K562 (cell line): ENCODE measurements at regions not wholly inside any gene's neighbourhood (a gene's known extent, or its start where the extent isn't known, plus 50 kb on each side); places are given as distances from the start of the nearest gene placed in this dataset.

Source experiments
- ATAC-seq: fragments of 200-7000 bp; cut with Tn5 transposase; 3 replicates; pipeline ENCODE4 v1.9.1; 2020; ENCODE audit warnings: moderate library complexity
- BruUV-seq: library from RNA; stranded (reverse); fragments of 400-500 nt; replicated peaks from 2 replicates; lab custom pipeline; 2021; lab: Mats Ljungman, UMichigan
- CTCF ChIA-PET: fragments of 300-600 bp; formaldehyde crosslinking; extraction: SDS; loops from one replicate; lab custom pipeline; 2021; ENCODE audit warnings: low intra/inter-chr PET ratio; lab: Yijun Ruan, JAX
- POLR2A ChIA-PET: fragments of 300-600, 350-650 bp; sonication (Branson Sonifier 250); formaldehyde crosslinking; extraction: SDS; loops from one replicate; lab custom pipeline; 2021; ENCODE audit warnings: antibody characterized with exemption, inconsistent platforms; lab: Yijun Ruan, JAX
- DNase-seq, 4 experiments: peaks; one replicate each; pipeline versions ENCODE4 v3.0.0 to v3.0.0-alpha.2; 2011 to 2018; ENCODE audit warnings: low spot score in 3 of 4, mixed read lengths in 3 of 4; ENCODE audit errors: extremely low read depth in 1 of 4
- FAIRE-seq: peaks from 2 replicates; lab custom pipeline; 2011; peaks lifted over from hg19 to GRCh38; lab: Jason Lieb, UNC
- H2AFZ ChIP-seq: 2 replicates; pipeline ENCODE4 v1.6.0; 2011; ENCODE audit warnings: low read depth, low read length, control low read depth, inconsistent platforms
- H3K27ac ChIP-seq: fragments of 200-600 bp; 3 replicates; pipeline ENCODE4 v1.8.0; 2011; ENCODE audit warnings: low read depth, mild to moderate bottlenecking, control low read depth, inconsistent platforms, low read length, moderate library complexity, mixed read lengths; ENCODE audit errors: extremely low read depth
- H3K27me3 ChIP-seq, 2 experiments: fragments of 300-600 bp in 1 of 2; 2 replicates in 1 of 2; 3 replicates in 1 of 2; pipeline versions ENCODE4 v1.6.0 to v1.8.0; 2011; ENCODE audit warnings: inconsistent platforms in 2 of 2, low read length in 2 of 2, mild to moderate bottlenecking in 1 of 2, mixed read lengths in 1 of 2, moderate library complexity in 1 of 2; ENCODE audit not compliant: control insufficient read depth in 2 of 2, insufficient read depth in 2 of 2
- H3K36me3 ChIP-seq: fragments of 300-600 bp; 3 replicates; pipeline ENCODE4 v1.8.0; 2011; ENCODE audit warnings: mild to moderate bottlenecking, low read length, inconsistent platforms; ENCODE audit not compliant: control insufficient read depth, insufficient read depth
- H3K4me1 ChIP-seq, 2 experiments: fragments of 200-600 bp in 1 of 2; replicated peaks in 1 of 2; 2 replicates in 1 of 2; 3 replicates in 1 of 2; pipeline versions ENCODE4 v1.5.1 to v1.8.0; 2011; ENCODE audit warnings: inconsistent platforms in 2 of 2, low read length in 2 of 2, mild to moderate bottlenecking in 1 of 2, mixed read lengths in 1 of 2, moderate library complexity in 1 of 2; ENCODE audit not compliant: control insufficient read depth in 2 of 2, insufficient read depth in 2 of 2
- H3K4me2 ChIP-seq: 2 replicates; pipeline ENCODE4 v1.6.1; 2011; ENCODE audit warnings: low read length, control low read depth, inconsistent platforms, mixed read lengths; ENCODE audit not compliant: insufficient read depth
- H3K4me3 ChIP-seq: fragments of 200-600 bp; sonication (generic), shearing (Covaris generic); 2 replicates; pipeline ENCODE4 v1.5.1; 2016; ENCODE audit warnings: control low read depth, inconsistent platforms
- H3K79me2 ChIP-seq: fragments of 200-600 bp; 3 replicates; pipeline ENCODE4 v1.8.0; 2011; ENCODE audit warnings: low read length, inconsistent platforms; ENCODE audit not compliant: control insufficient read depth, insufficient read depth
- H3K9ac ChIP-seq, 2 experiments: 2 replicates each; pipeline versions ENCODE4 v1.6.0 to v1.6.1; 2011; ENCODE audit warnings: low read depth in 2 of 2, low read length in 2 of 2, control low read depth in 1 of 2, inconsistent platforms in 1 of 2, mild to moderate bottlenecking in 1 of 2, mixed read lengths in 1 of 2; ENCODE audit not compliant: insufficient read depth in 1 of 2
- H3K9me1 ChIP-seq: one replicate; pipeline ENCODE4 v1.6.0; 2011; ENCODE audit warnings: inconsistent platforms, mild to moderate bottlenecking, low read length, moderate library complexity; ENCODE audit not compliant: control insufficient read depth, insufficient read depth
- H3K9me3 ChIP-seq: replicated peaks from 2 replicates; pipeline ENCODE4 v1.5.1; 2011; ENCODE audit warnings: low read depth, low read length, inconsistent platforms; ENCODE audit not compliant: control insufficient read depth, insufficient read depth
- H4K20me1 ChIP-seq: replicated peaks from 2 replicates; pipeline ENCODE4 v1.6.1; 2011; ENCODE audit warnings: low read length, inconsistent platforms, mixed read lengths; ENCODE audit not compliant: control insufficient read depth, insufficient read depth
- BRF1 ChIP-seq: IDR thresholded peaks from 3 replicates; pipeline ENCODE4 v1.6.1; 2011; ENCODE audit warnings: borderline replicate concordance, mild to moderate bottlenecking; ENCODE audit not compliant: insufficient read length; ENCODE audit errors: extremely low read depth
- CHD1 ChIP-seq: fragments of 200-600 bp; sonication (generic); IDR thresholded peaks from one replicate; pipeline ENCODE4 v1.6.1; 2012; ENCODE audit warnings: mild to moderate bottlenecking, moderate library complexity, low read length, inconsistent platforms
- GABPA ChIP-seq: fragments of 200-800 bp; sonication (Bioruptor generic); conservative IDR thresholded peaks from 2 replicates; pipeline ENCODE4 v1.6.1; 2016; ENCODE audit warnings: low read depth, missing genetic modification characterization, missing compliant biosample characterization
- HOMEZ ChIP-seq: fragments of 250-450 bp; sonication (Bioruptor Pico); IDR thresholded peaks from 2 replicates; pipeline ENCODE4 v1.4.0; 2020; ENCODE audit warnings: mild to moderate bottlenecking, moderate library complexity
- ID3 ChIP-seq, 2 experiments: fragments of 250-450 bp in 1 of 2; fragments of 450-650 bp in 1 of 2; sonication (Bioruptor Pico) in 1 of 2; IDR thresholded peaks; 2 replicates each; pipeline versions ENCODE4 v1.6.1 to v1.8.0; 2016 to 2021; ENCODE audit warnings: mild to moderate bottlenecking in 2 of 2, moderate library complexity in 2 of 2, missing compliant biosample characterization in 1 of 2, missing genetic modification characterization in 1 of 2
- KDM5B ChIP-seq: fragments of 200-600 bp; sonication (generic); IDR thresholded peaks from 2 replicates; pipeline ENCODE4 v1.6.1; 2012; ENCODE audit warnings: low read depth, mild to moderate bottlenecking, moderate library complexity, low read length, control low read depth, inconsistent platforms; ENCODE audit not compliant: insufficient replicate concordance
- NCOA6 ChIP-seq: fragments of 450-650 bp; IDR thresholded peaks from 2 replicates; pipeline ENCODE4 v1.6.1; 2017; ENCODE audit warnings: mild to moderate bottlenecking
- POU5F1 ChIP-seq: fragments of 150-350 bp; IDR thresholded peaks from 2 replicates; pipeline ENCODE4 v1.6.1; 2014; ENCODE audit warnings: borderline replicate concordance, low read length, low read depth, mild to moderate bottlenecking; ENCODE audit not compliant: partially characterized antibody
- RHOXF2B ChIP-seq: fragments of 250-450 bp; sonication (Bioruptor Pico); conservative IDR thresholded peaks from 2 replicates; pipeline ENCODE4 v1.5.1; 2021
- RNF2 ChIP-seq: sonication (generic); IDR thresholded peaks from 2 replicates; pipeline ENCODE4 v1.6.1; 2016
- SP2 ChIP-seq: IDR thresholded peaks from 2 replicates; pipeline ENCODE4 v1.6.1; 2011; ENCODE audit warnings: mild to moderate bottlenecking, low read depth, low read length, moderate library complexity; ENCODE audit not compliant: poor library complexity, severe bottlenecking; ENCODE audit errors: extremely low read depth
- ZKSCAN1 ChIP-seq: fragments of 150-350 bp; IDR thresholded peaks from 2 replicates; pipeline ENCODE4 v1.6.1; 2016; ENCODE audit warnings: low read depth, low read length
- ZNF212 ChIP-seq: fragments of 450-650 bp; formaldehyde crosslinking; IDR thresholded peaks from 2 replicates; pipeline ENCODE4 v1.4.0; 2020; ENCODE audit warnings: mild to moderate bottlenecking
- WGBS: fragments of 100-300 bp; shearing (Covaris generic); methylation state at CpG from one replicate; pipeline ENCODE4 v1.1.6; 2016; ENCODE audit warnings: low coverage, mixed read lengths; ENCODE audit not compliant: insufficient coverage; ENCODE audit errors: missing lambda C conversion rate; 5-methylcytosine and 5-hydroxymethylcytosine counted together
- in situ Hi-C: fragments of 300-500 bp; cut with MboI; formaldehyde crosslinking; loops from 4 replicates; pipeline ENCODE4 v1.15.0; 2018; ENCODE audit warnings: inconsistent platforms, mixed read lengths
- intact Hi-C: fragments of 100-400 bp; cut with micrococcal nuclease; formaldehyde crosslinking; loops from 2 replicates; pipeline ENCODE4 v1.14.2; 2022

GRCh38 chr1:94335447-94335846 lies 82.7 kb upstream of the ABCD3 start:
- H3K36me3 ChIP-seq, result no peaks in the 10 kb centered on the region
- peaks cover 8 to 16% of the 10 kb centered on the region in 2 experiments; a peak in 4 of 5 replicates for H3K27me3 ChIP-seq
- CTCF ChIA-PET, result interaction anchor here (1.0 to 3.2 kb wide), 7 partner anchors 128 to 706 kb away, joined by 3 to 44 read pairs (median 7); no protein-coding TSS in a partner anchor
- no peaks in the 10 kb centered on the region; a peak in 1 of 5 replicates for H3K4me1 ChIP-seq
- ATAC-seq, result no peak
- no peak overlapping the region for H3K9ac ChIP-seq
- no peaks in the 10 kb centered on the region for H3K9me3 ChIP-seq
- WGBS, result 6% methylated on average over 2 of the region's 2 CpGs
- in situ Hi-C loops, result loop anchor here (5.0 kb wide), 1 partner anchor 288 kb away; no protein-coding TSS in a partner anchor
- no peak for TF ChIP-seq CHD1
- TF ChIP-seq ZKSCAN1, result no peak
- no peak for TF ChIP-seq POU5F1
- no peak for TF ChIP-seq NCOA6
- TF ChIP-seq SP2, result no peak
- TF ChIP-seq, all 486 proteins: peak for 0
- no peak overlapping the region for H3K27ac ChIP-seq
- POLR2A ChIA-PET, result interaction anchor here (1.4 kb wide), 1 partner anchor 9 kb away, joined by 3 read pairs; no protein-coding TSS in a partner anchor
- H4K20me1 ChIP-seq, result no peaks in the 10 kb centered on the region
- no TSS peak for BruUV-seq
- H3K4me3 ChIP-seq, result no peak overlapping the region
- intact Hi-C loops, result loop anchor here (1.0 to 10.0 kb wide), 3 partner anchors 290 to 711 kb away; no protein-coding TSS in a partner anchor
- FAIRE-seq (no peak), DNase-seq (no peak)
- no peaks in the 10 kb centered on the region for H3K79me2 ChIP-seq
- H3K4me2 ChIP-seq, result no peak overlapping the region
- H3K9me1 ChIP-seq, result no peaks in the 10 kb centered on the region
- no peak overlapping the region for H2AFZ ChIP-seq

GRCh38 chr1:94334764-94335163 lies 83.4 kb upstream of the ABCD3 start:
- H4K20me1 ChIP-seq, result no peaks in the 10 kb centered on the region
- H3K4me2 ChIP-seq, result no peak overlapping the region
- H3K4me3 ChIP-seq, result no peak overlapping the region
- no peaks in the 10 kb centered on the region for H3K9me3 ChIP-seq
- ATAC-seq, result no peak
- POLR2A ChIA-PET, result interaction anchor here (1.4 kb wide), 1 partner anchor 10 kb away, joined by 3 read pairs; no protein-coding TSS in a partner anchor
- no peak for DNase-seq
- in situ Hi-C loops (loop anchor here (5.0 kb wide), 1 partner anchor 287 kb away; no protein-coding TSS in a partner anchor), intact Hi-C loops (loop anchor here (1.0 to 10.0 kb wide), 3 partner anchors 289 to 710 kb away; no protein-coding TSS in a partner anchor)
- no peaks in the 10 kb centered on the region for H3K9me1 ChIP-seq
- H3K27me3 ChIP-seq, result peaks cover 8 to 15% of the 10 kb centered on the region in 2 experiments; a peak in 4 of 5 replicates
- no peak overlapping the region for H3K9ac ChIP-seq
- H3K27ac ChIP-seq, result no peak overlapping the region
- CTCF ChIA-PET, result interaction anchor here (3.2 kb wide), 1 partner anchor 272 kb away, joined by 44 read pairs; no protein-coding TSS in a partner anchor
- no peak overlapping the region for H2AFZ ChIP-seq
- 3% methylated on average over 2 of the region's 2 CpGs for WGBS
- H3K36me3 ChIP-seq, result no peaks in the 10 kb centered on the region
- H3K4me1 ChIP-seq, result no peaks in the 10 kb centered on the region; a peak in 1 of 5 replicates
- no peak for FAIRE-seq
- no peaks in the 10 kb centered on the region for H3K79me2 ChIP-seq
- BruUV-seq, result no TSS peak
- TF ChIP-seq GABPA (tag) (no peak), KDM5B (no peak), BRF1 (no peak), HOMEZ (CRISPR knock-in tag) (no peak), ID3 (CRISPR knock-in tag; IDR thresholded peaks at IDR 0.05) (no peak), ID3 (tag; IDR thresholded peaks at IDR 0.05) (no peak), RNF2 (no peak), ZNF212 (CRISPR knock-in tag) (no peak), RHOXF2B (CRISPR knock-in tag) (no peak)
